HEK293 (cell line): ENCODE measurements at regions not wholly inside any gene's neighbourhood (a gene's known extent, or its start where the extent isn't known, plus 50 kb on each side); places are given as distances from the start of the nearest gene placed in this dataset.

Source experiments
- CTCF ChIA-PET: fragments of 350-600 bp; formaldehyde crosslinking; extraction: SDS; loops from one replicate; lab custom pipeline; 2021; ENCODE audit warnings: antibody characterized with exemption; lab: Yijun Ruan, JAX
- POLR2A ChIA-PET: fragments of 300-600 bp; formaldehyde crosslinking; extraction: SDS; loops from one replicate; lab custom pipeline; 2020; ENCODE audit warnings: antibody characterized with exemption, inconsistent platforms; lab: Yijun Ruan, JAX
- H3K27ac ChIP-seq: fragments of 200-500 bp; sonication (Bioruptor generic); 2 replicates; pipeline ENCODE4 v1.5.1; 2014; ENCODE audit warnings: low read depth, low read length, control low read depth, inconsistent platforms; ENCODE audit errors: extremely low read depth
- H3K36me3 ChIP-seq, 2 experiments: fragments of 200-500 bp in 1 of 2; sonication (Bioruptor generic) in 1 of 2; 1 replicate in 1 of 2; 2 replicates in 1 of 2; pipeline ENCODE4 v1.5.1; 2014 to 2017; ENCODE audit warnings: inconsistent platforms in 2 of 2, low read length in 2 of 2; ENCODE audit not compliant: control insufficient read depth in 2 of 2, insufficient read depth in 1 of 2
- H3K4me1 ChIP-seq: fragments of 200-500 bp; sonication (Bioruptor generic); 2 replicates; pipeline ENCODE4 v1.5.1; 2014; ENCODE audit warnings: mild to moderate bottlenecking, low read length, inconsistent platforms; ENCODE audit not compliant: control insufficient read depth, insufficient read depth
- H3K4me3 ChIP-seq: 2 replicates; pipeline ENCODE4 v1.5.1; 2011; ENCODE audit warnings: low read depth, mild to moderate bottlenecking, control low read depth, low read length, moderate library complexity
- H3K9me3 ChIP-seq: fragments of 200-500 bp; sonication (Bioruptor generic); 2 replicates; pipeline ENCODE4 v1.5.1; 2014; ENCODE audit warnings: low read depth, low read length, inconsistent platforms; ENCODE audit not compliant: control insufficient read depth, insufficient read depth
- KLF10 ChIP-seq: fragments of 450-650 bp; IDR thresholded peaks from 2 replicates; pipeline ENCODE4 v1.5.1; 2018; ENCODE audit warnings: missing biosample characterization, mild to moderate bottlenecking, missing genetic modification characterization
- PRDM10 ChIP-seq: fragments of 450-650 bp; formaldehyde crosslinking; IDR thresholded peaks from 2 replicates; pipeline ENCODE4 v1.5.1; 2016; ENCODE audit warnings: missing biosample characterization, missing genetic modification characterization
- RBAK ChIP-seq: fragments of 450-650 bp; formaldehyde crosslinking; IDR thresholded peaks from 2 replicates; pipeline ENCODE4 v1.5.1; 2016; ENCODE audit warnings: missing biosample characterization, missing genetic modification characterization
- ZBTB48 ChIP-seq: fragments of 450-650 bp; formaldehyde crosslinking; IDR thresholded peaks from 2 replicates; pipeline ENCODE4 v1.5.1; 2016; ENCODE audit warnings: missing biosample characterization, missing genetic modification characterization
- ZBTB8A ChIP-seq: fragments of 450-650 bp; formaldehyde crosslinking; IDR thresholded peaks from 2 replicates; pipeline ENCODE4 v1.5.1; 2016; ENCODE audit warnings: missing biosample characterization, missing genetic modification characterization
- ZFHX2 ChIP-seq: fragments of 450-650 bp; formaldehyde crosslinking; conservative IDR thresholded peaks from 2 replicates; pipeline ENCODE4 v1.5.1; 2016; ENCODE audit warnings: missing biosample characterization, missing genetic modification characterization
- ZNF121 ChIP-seq: fragments of 450-650 bp; formaldehyde crosslinking; IDR thresholded peaks from 2 replicates; pipeline ENCODE4 v1.5.1; 2016; ENCODE audit warnings: missing biosample characterization, missing genetic modification characterization
- ZNF157 ChIP-seq: fragments of 450-650 bp; formaldehyde crosslinking; IDR thresholded peaks from 2 replicates; pipeline ENCODE4 v1.5.1; 2016; ENCODE audit warnings: missing biosample characterization, missing genetic modification characterization
- ZNF19 ChIP-seq: fragments of 450-650 bp; formaldehyde crosslinking; IDR thresholded peaks from 2 replicates; pipeline ENCODE4; 2016; ENCODE audit warnings: missing biosample characterization, missing genetic modification characterization, low read depth
- ZNF211 ChIP-seq: fragments of 450-650 bp; formaldehyde crosslinking; IDR thresholded peaks from 2 replicates; pipeline ENCODE4 v1.5.1; 2016; ENCODE audit warnings: low read depth, missing biosample characterization, missing genetic modification characterization
- ZNF350 ChIP-seq: fragments of 450-650 bp; formaldehyde crosslinking; IDR thresholded peaks from 2 replicates; pipeline ENCODE4 v1.5.0; 2017; ENCODE audit warnings: missing biosample characterization, mild to moderate bottlenecking, missing genetic modification characterization
- ZNF513 ChIP-seq: fragments of 450-650 bp; IDR thresholded peaks from 2 replicates; pipeline ENCODE4 v1.5.1; 2018; ENCODE audit warnings: missing biosample characterization, missing genetic modification characterization
- ZNF610 ChIP-seq: fragments of 450-650 bp; formaldehyde crosslinking; IDR thresholded peaks from 2 replicates; pipeline ENCODE4 v1.5.1; 2016; ENCODE audit warnings: missing biosample characterization, missing genetic modification characterization, borderline replicate concordance
- ZNF654 ChIP-seq: fragments of 450-650 bp; formaldehyde crosslinking; IDR thresholded peaks from 2 replicates; pipeline ENCODE4 v1.5.1; 2016; ENCODE audit warnings: low read depth, missing biosample characterization, missing genetic modification characterization
- ZNF707 ChIP-seq: fragments of 450-650 bp; formaldehyde crosslinking; IDR thresholded peaks from 2 replicates; pipeline ENCODE4 v1.5.1; 2016; ENCODE audit warnings: missing biosample characterization, missing genetic modification characterization
- ZNF747 ChIP-seq: fragments of 450-650 bp; formaldehyde crosslinking; IDR thresholded peaks from 2 replicates; pipeline ENCODE4 v1.5.1; 2016; ENCODE audit warnings: missing biosample characterization, missing genetic modification characterization
- ZNF837 ChIP-seq: fragments of 450-650 bp; formaldehyde crosslinking; IDR thresholded peaks from 2 replicates; pipeline ENCODE4 v1.5.1; 2016; ENCODE audit warnings: missing biosample characterization, missing genetic modification characterization
- ZSCAN23 ChIP-seq: fragments of 450-650 bp; formaldehyde crosslinking; IDR thresholded peaks from 2 replicates; pipeline ENCODE4 v1.5.1; 2016; ENCODE audit warnings: missing biosample characterization, missing genetic modification characterization
- TF ChIP-seq, protein P1 (sequence below): fragments of 450-650 bp; formaldehyde crosslinking; IDR thresholded peaks from 2 replicates; pipeline ENCODE4 v1.5.1; 2016; ENCODE audit warnings: missing biosample characterization, missing genetic modification characterization
- TF ChIP-seq, protein P2 (sequence below): fragments of 450-650 bp; formaldehyde crosslinking; conservative IDR thresholded peaks from 2 replicates; pipeline ENCODE4 v1.5.1; 2016; ENCODE audit warnings: low read depth, missing biosample characterization, missing genetic modification characterization

DNA sequence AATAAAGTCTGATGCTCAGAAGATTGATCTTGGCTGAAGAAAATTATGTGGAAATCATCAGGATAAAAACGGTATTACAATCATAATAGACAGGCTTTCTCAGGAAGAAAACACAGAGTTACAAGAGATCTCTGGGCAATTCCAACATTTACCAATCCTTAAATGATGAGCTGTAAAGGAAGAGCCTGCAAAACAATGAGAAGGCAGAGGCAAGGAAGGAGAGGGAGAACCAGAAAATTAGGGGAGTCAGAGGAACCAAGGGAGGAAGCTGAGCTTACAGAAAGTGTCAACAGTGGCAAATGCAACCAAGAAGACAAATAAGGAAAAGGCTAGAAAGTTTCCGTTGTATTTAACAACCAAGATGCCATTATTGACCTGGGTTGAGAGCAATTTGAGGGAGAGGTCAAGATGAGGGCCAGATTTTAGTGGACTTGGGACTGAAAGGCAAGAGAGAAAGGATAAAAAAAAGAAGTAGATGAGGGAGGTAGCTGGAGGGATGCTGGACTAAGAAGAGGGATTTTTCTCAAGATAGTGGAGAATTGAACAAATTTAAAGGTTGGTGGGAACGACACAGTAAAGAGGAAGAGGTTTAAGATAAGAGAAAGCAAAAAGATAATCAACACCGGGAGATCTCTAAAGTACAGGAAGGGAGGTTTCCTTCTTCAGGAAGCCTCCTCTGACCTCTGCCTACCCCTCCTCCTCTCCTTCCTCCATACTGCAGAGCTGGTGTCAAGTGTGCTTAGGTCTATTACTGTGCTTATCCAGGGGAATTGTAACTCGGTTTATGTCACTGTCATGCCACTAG lies 116.9 kb downstream of the DUSP6 start:
- no peaks in the 10 kb centered on the region for H3K9me3 ChIP-seq
- no peak overlapping the region for H3K27ac ChIP-seq
- H3K4me3 ChIP-seq: no peak overlapping the region
- ChIA-PET POLR2A (no interaction called here), CTCF (interaction anchor here (0.7 to 0.8 kb wide), 2 partner anchors 216 to 579 kb away, joined by 3 read pairs; no protein-coding TSS in a partner anchor)
- no peaks in the 10 kb centered on the region for H3K4me1 ChIP-seq
- no peaks in the 10 kb centered on the region for H3K36me3 ChIP-seq
- TF ChIP-seq ZNF211 (tag by site-specific recombination): no peak
- TF ChIP-seq, protein P1, sequence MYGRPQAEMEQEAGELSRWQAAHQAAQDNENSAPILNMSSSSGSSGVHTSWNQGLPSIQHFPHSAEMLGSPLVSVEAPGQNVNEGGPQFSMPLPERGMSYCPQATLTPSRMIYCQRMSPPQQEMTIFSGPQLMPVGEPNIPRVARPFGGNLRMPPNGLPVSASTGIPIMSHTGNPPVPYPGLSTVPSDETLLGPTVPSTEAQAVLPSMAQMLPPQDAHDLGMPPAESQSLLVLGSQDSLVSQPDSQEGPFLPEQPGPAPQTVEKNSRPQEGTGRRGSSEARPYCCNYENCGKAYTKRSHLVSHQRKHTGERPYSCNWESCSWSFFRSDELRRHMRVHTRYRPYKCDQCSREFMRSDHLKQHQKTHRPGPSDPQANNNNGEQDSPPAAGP (tag by site-specific recombination): no peak
- no peak for TF ChIP-seq KLF10
- no peak for TF ChIP-seq ZNF837 (tag by site-specific recombination)
- no peak for TF ChIP-seq PRDM10 (tag by site-specific recombination)
- no peak for TF ChIP-seq ZNF707 (tag by site-specific recombination)
- no peak for TF ChIP-seq ZNF350 (tag by site-specific recombination)

GRCh38 chr12:89234324-89235114 lies 117.8 kb downstream of the DUSP6 start:
- CTCF ChIA-PET: interaction anchor here (0.8 kb wide), 1 partner anchor 580 kb away, joined by 3 read pairs; no protein-coding TSS in a partner anchor
- POLR2A ChIA-PET: no interaction called here

GRCh38 chr12:89231686-89232085 lies 120.6 kb downstream of the DUSP6 start:
- Histone ChIP-seq H3K4me1 (no peaks in the 10 kb centered on the region), H3K9me3 (no peaks in the 10 kb centered on the region), H3K27ac (no peak overlapping the region), H3K36me3 (no peaks in the 10 kb centered on the region), H3K4me3 (no peak overlapping the region)
- ChIA-PET POLR2A (no interaction called here), CTCF (interaction anchor here (1.3 kb wide), 1 partner anchor 15 kb away, joined by 3 read pairs; no protein-coding TSS in a partner anchor)
- no peak for TF ChIP-seq ZNF121 (tag by site-specific recombination)
- no peak for TF ChIP-seq ZSCAN23
- no peak for TF ChIP-seq RBAK (tag by site-specific recombination)
- no peak for TF ChIP-seq ZNF654 (tag by site-specific recombination)
- TF ChIP-seq ZNF610: no peak
- TF ChIP-seq ZNF747 (tag by site-specific recombination): no peak
- TF ChIP-seq, protein P2, sequence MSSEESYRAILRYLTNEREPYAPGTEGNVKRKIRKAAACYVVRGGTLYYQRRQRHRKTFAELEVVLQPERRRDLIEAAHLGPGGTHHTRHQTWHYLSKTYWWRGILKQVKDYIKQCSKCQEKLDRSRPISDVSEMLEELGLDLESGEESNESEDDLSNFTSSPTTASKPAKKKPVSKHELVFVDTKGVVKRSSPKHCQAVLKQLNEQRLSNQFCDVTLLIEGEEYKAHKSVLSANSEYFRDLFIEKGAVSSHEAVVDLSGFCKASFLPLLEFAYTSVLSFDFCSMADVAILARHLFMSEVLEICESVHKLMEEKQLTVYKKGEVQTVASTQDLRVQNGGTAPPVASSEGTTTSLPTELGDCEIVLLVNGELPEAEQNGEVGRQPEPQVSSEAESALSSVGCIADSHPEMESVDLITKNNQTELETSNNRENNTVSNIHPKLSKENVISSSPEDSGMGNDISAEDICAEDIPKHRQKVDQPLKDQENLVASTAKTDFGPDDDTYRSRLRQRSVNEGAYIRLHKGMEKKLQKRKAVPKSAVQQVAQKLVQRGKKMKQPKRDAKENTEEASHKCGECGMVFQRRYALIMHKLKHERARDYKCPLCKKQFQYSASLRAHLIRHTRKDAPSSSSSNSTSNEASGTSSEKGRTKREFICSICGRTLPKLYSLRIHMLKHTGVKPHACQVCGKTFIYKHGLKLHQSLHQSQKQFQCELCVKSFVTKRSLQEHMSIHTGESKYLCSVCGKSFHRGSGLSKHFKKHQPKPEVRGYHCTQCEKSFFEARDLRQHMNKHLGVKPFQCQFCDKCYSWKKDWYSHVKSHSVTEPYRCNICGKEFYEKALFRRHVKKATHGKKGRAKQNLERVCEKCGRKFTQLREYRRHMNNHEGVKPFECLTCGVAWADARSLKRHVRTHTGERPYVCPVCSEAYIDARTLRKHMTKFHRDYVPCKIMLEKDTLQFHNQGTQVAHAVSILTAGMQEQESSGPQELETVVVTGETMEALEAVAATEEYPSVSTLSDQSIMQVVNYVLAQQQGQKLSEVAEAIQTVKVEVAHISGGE (tag by site-specific recombination): no peak
- TF ChIP-seq ZNF19 (tag by site-specific recombination): no peak
- no peak for TF ChIP-seq ZBTB8A (tag by site-specific recombination)

More at GRCh38 chr12:89234324-89235114, 117.8 kb downstream of the DUSP6 start:
- no peaks in the 10 kb centered on the region for H3K9me3 ChIP-seq
- H3K4me3 ChIP-seq: no peak overlapping the region
- H3K4me1 ChIP-seq: no peaks in the 10 kb centered on the region
- H3K27ac ChIP-seq: no peak overlapping the region
- no peaks in the 10 kb centered on the region for H3K36me3 ChIP-seq
- 0 out of 2 replicates have a peak, but pooled peaks have one; percentile 8 for TF ChIP-seq ZFHX2 (tag by site-specific recombination)
- no peak for TF ChIP-seq ZNF157
- no peak for TF ChIP-seq KLF10
- no peak for TF ChIP-seq ZNF513
- no peak for TF ChIP-seq ZBTB48 (tag by site-specific recombination)
